A673 (cell line): ENCODE measurements at regions not wholly inside any gene's neighbourhood (a gene's known extent, or its start where the extent isn't known, plus 50 kb on each side); places are given as distances from the start of the nearest gene placed in this dataset.

Source experiments
- BruUV-seq: library from RNA; stranded (reverse); fragments of 400-500 nt; replicated peaks from 2 replicates; lab custom pipeline; 2021; lab: Mats Ljungman, UMichigan
- CTCF ChIA-PET: fragments of 300-600 bp; sonication (Branson Sonifier 250); formaldehyde crosslinking; loops from one replicate; lab custom pipeline; 2022; ENCODE audit warnings: antibody characterized with exemption; lab: Charles Lee
- POLR2A ChIA-PET: fragments of 300-600 bp; sonication (Branson Sonifier 250); formaldehyde crosslinking; loops from one replicate; lab custom pipeline; 2022; ENCODE audit warnings: antibody characterized with exemption; ENCODE audit not compliant: low non-redundant PET; lab: Charles Lee
- DNase-seq: peaks from one replicate; pipeline ENCODE4 v3.0.0-alpha.2; 2015; ENCODE audit warnings: low spot score
- H3K27ac ChIP-seq: fragments of 200-600 bp; sonication (generic); 2 replicates; pipeline ENCODE4 v1.5.1; 2016; ENCODE audit warnings: mixed run types, low read depth, mild to moderate bottlenecking, mixed read lengths, antibody characterized with exemption, low read length; ENCODE audit not compliant: poor library complexity, severe bottlenecking
- H3K27me3 ChIP-seq: fragments of 200-600 bp; sonication (generic); replicated peaks from 2 replicates; pipeline ENCODE4 v1.6.1; 2017; ENCODE audit warnings: mixed run types, low read depth, mild to moderate bottlenecking, mixed read lengths, antibody characterized with exemption, low read length; ENCODE audit not compliant: insufficient read depth, poor library complexity
- H3K36me3 ChIP-seq: fragments of 200-600 bp; sonication (generic); 2 replicates; pipeline ENCODE4 v1.6.1; 2016; ENCODE audit warnings: mixed run types, mild to moderate bottlenecking, mixed read lengths, antibody characterized with exemption, low read length; ENCODE audit not compliant: insufficient read depth, poor library complexity, severe bottlenecking
- H3K4me1 ChIP-seq: fragments of 200-600 bp; sonication (generic); 2 replicates; pipeline ENCODE4 v1.6.1; 2017; ENCODE audit warnings: mixed run types, mild to moderate bottlenecking, mixed read lengths, antibody characterized with exemption, low read length; ENCODE audit not compliant: insufficient read depth, poor library complexity, severe bottlenecking
- H3K4me3 ChIP-seq: fragments of 200-600 bp; sonication (generic); 2 replicates; pipeline ENCODE4 v1.5.1; 2016; ENCODE audit warnings: low read depth, mixed run types, mild to moderate bottlenecking, mixed read lengths, low read length; ENCODE audit not compliant: poor library complexity, severe bottlenecking
- H3K9me3 ChIP-seq: fragments of 200-600 bp; sonication (generic); 2 replicates; pipeline ENCODE4 v1.6.1; 2016; ENCODE audit warnings: mixed run types, low read depth, mild to moderate bottlenecking, mixed read lengths, antibody characterized with exemption, low read length; ENCODE audit not compliant: poor library complexity, severe bottlenecking
- CTCF ChIP-seq: fragments of 300-800, 200-600 bp; sonication (generic); conservative IDR thresholded peaks from 2 replicates; pipeline ENCODE4 v1.5.1; 2017; ENCODE audit warnings: low read depth, mild to moderate bottlenecking, antibody characterized with exemption, low read length, moderate library complexity, mixed read lengths
- EZH2 ChIP-seq: fragments of 200-600 bp; sonication (generic); IDR thresholded peaks from 2 replicates; pipeline ENCODE4 v1.6.1; 2017; ENCODE audit warnings: borderline replicate concordance, low read depth, mild to moderate bottlenecking, mixed read lengths, antibody characterized with exemption, low read length; ENCODE audit not compliant: poor library complexity, severe bottlenecking
- intact Hi-C: fragments of 100-400 bp; cut with micrococcal nuclease; formaldehyde crosslinking; loops from one replicate; pipeline ENCODE4 v1.10.0; 2022; ENCODE audit not compliant: unreplicated experiment

GRCh38 chr4:57287687-57288604 lies 177.8 kb upstream of the IGFBP7 start:
- DNase-seq, result no peak
- no peak for TF ChIP-seq EZH2
- no peak for TF ChIP-seq CTCF
- Histone ChIP-seq H3K27me3 (no peaks in the 10 kb centered on the region), H3K36me3 (no peaks in the 10 kb centered on the region), H3K27ac (no peak overlapping the region), H3K4me3 (no peak overlapping the region), H3K4me1 (no peaks in the 10 kb centered on the region), H3K9me3 (no peaks in the 10 kb centered on the region)
- no TSS peak for BruUV-seq
- CTCF ChIA-PET, result no interaction called here
- POLR2A ChIA-PET, result no interaction called here
- intact Hi-C loops, result no loop called here

- ChIA-PET POLR2A (no interaction called here), CTCF (no interaction called here)
- TF ChIP-seq CTCF, result no peak
- no peak for TF ChIP-seq EZH2
- BruUV-seq, result no TSS peak
- DNase-seq, result no peak
- Histone ChIP-seq H3K27ac (no peak overlapping the region), H3K9me3 (no peaks in the 10 kb centered on the region), H3K36me3 (no peaks in the 10 kb centered on the region), H3K4me3 (no peak overlapping the region), H3K4me1 (no peaks in the 10 kb centered on the region), H3K27me3 (no peaks in the 10 kb centered on the region)
- intact Hi-C loops, result no loop called here
Measured at GRCh38 chr4:57282933-57283310, 172.7 kb upstream of the IGFBP7 start.

DNA sequence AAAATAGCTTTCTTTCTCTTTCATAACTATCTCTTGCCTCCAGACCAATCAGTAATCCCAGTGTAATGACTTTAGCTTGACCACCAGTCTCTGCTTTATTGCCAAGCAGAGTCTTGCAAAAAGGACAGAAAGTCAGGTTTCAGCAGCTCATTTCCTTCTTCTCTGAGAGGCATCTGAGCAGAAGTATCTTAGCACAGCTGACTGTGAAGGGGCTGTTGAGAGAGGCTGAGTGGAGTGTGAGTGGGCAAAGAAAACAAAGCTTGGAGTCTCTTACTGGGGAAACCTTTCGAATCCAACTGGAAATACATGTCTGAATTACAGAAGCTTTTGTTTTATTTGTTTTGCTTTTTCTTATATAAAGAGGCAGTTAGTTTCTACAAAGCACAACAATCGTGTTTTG lies 170.3 kb upstream of the IGFBP7 start:
- no TSS peak for BruUV-seq
- Histone ChIP-seq H3K4me3 (no peak overlapping the region), H3K4me1 (no peaks in the 10 kb centered on the region), H3K9me3 (no peaks in the 10 kb centered on the region), H3K27me3 (no peaks in the 10 kb centered on the region), H3K27ac (no peak overlapping the region), H3K36me3 (no peaks in the 10 kb centered on the region)
- POLR2A ChIA-PET, result no interaction called here
- DNase-seq, result no peak
- intact Hi-C loops, result no loop called here
- TF ChIP-seq EZH2 (no peak), CTCF (no peak)
- CTCF ChIA-PET, result no interaction called here
